WI38 (cell line): ENCODE measurements at regions not wholly inside any gene's neighbourhood (a gene's known extent, or its start where the extent isn't known, plus 50 kb on each side); places are given as distances from the start of the nearest gene placed in this dataset.

ENCODE experiments used
- H3K4me3 ChIP-seq: 2 replicates; pipeline ENCODE4 v1.5.1; 2011; ENCODE audit warnings: low read depth, mild to moderate bottlenecking, control low read depth, low read length
- CTCF ChIP-seq: IDR thresholded peaks from 2 replicates; pipeline ENCODE4 v1.5.1; 2012; ENCODE audit warnings: low read depth, mild to moderate bottlenecking, control low read depth, low read length

GRCh38 chr5:105752801-105753200, 1917.9 kb downstream of the EFNA5 start:
- H3K4me3 ChIP-seq = no peak overlapping the region
- no peak for TF ChIP-seq CTCF

GRCh38 chr5:105751908-105752307, 1918.8 kb downstream of the EFNA5 start:
- no peak for TF ChIP-seq CTCF
- no peak overlapping the region for H3K4me3 ChIP-seq

GRCh38 chr5:105745111-105745510, 1925.6 kb downstream of the EFNA5 start:
- no peak overlapping the region for H3K4me3 ChIP-seq
- TF ChIP-seq CTCF = no peak

GRCh38 chr5:105740242-105740641, 1930.5 kb downstream of the EFNA5 start:
- no peak overlapping the region for H3K4me3 ChIP-seq
- no peak for TF ChIP-seq CTCF

GRCh38 chr5:105739732-105740131, 1931.0 kb downstream of the EFNA5 start:
- H3K4me3 ChIP-seq = no peak overlapping the region
- no peak for TF ChIP-seq CTCF

GRCh38 chr5:105735704-105736103, 1935.0 kb downstream of the EFNA5 start:
- TF ChIP-seq CTCF = no peak
- no peak overlapping the region for H3K4me3 ChIP-seq

- no peak for TF ChIP-seq CTCF
- no peak overlapping the region for H3K4me3 ChIP-seq
Observed at GRCh38 chr5:105730982-105731381, 1939.8 kb downstream of the EFNA5 start.
